GM18508 (cell line): ENCODE measurements at regions not wholly inside any gene's neighbourhood (a gene's known extent, or its start where the extent isn't known, plus 50 kb on each side); places are given as distances from the start of the nearest gene placed in this dataset.
"Not testable (repeated sequence)": the region's sequence is repeated elsewhere in the genome, so short reads cannot be mapped to it uniquely, and the experiment has no call there.

Source experiments
- ATAC-seq: cut with Tn5 transposase; IDR thresholded peaks from one replicate; pipeline ENCODE4 v1.9.1; 2021; ENCODE audit warnings: moderate number of reproducible peaks; ENCODE audit not compliant: insufficient read depth, unreplicated experiment

- no peak for ATAC-seq
Observed at GRCh38 chr2:22002066-22002465, 878.3 kb downstream of the TDRD15 start.

- ATAC-seq: no peak
Observed at GRCh38 chr2:22003270-22003669, 879.5 kb downstream of the TDRD15 start.

GRCh38 chr2:22011048-22011447, 887.3 kb downstream of the TDRD15 start:
- no peak for ATAC-seq

- ATAC-seq: no peak
Observed at GRCh38 chr2:22020091-22020742, 896.4 kb downstream of the TDRD15 start.

- no peak for ATAC-seq
Observed at GRCh38 chr2:22027345-22028005, 903.7 kb downstream of the TDRD15 start.

- no peak for ATAC-seq
Observed at GRCh38 chr2:22035361-22035830, 911.6 kb downstream of the TDRD15 start.

- no peak for ATAC-seq
Observed at GRCh38 chr2:22037274-22037673, 913.5 kb downstream of the TDRD15 start.

GRCh38 chr2:22043784-22044183, 920.0 kb downstream of the TDRD15 start:
- ATAC-seq: no peak

GRCh38 chr2:22055784-22056620, 932.2 kb downstream of the TDRD15 start:
- ATAC-seq: no peak

GRCh38 chr2:22056621-22057132, 932.9 kb downstream of the TDRD15 start:
- no peak for ATAC-seq

GRCh38 chr2:22062679-22063078, 938.9 kb downstream of the TDRD15 start:
- ATAC-seq: no peak

GRCh38 chr2:22076454-22076853, 952.7 kb downstream of the TDRD15 start:
- ATAC-seq: no peak

GRCh38 chr2:22078701-22079100, 954.9 kb downstream of the TDRD15 start:
- ATAC-seq: no peak

GRCh38 chr2:22079583-22079982, 955.8 kb downstream of the TDRD15 start:
- no peak for ATAC-seq

GRCh38 chr2:22086726-22087125, 963.0 kb downstream of the TDRD15 start:
- ATAC-seq: no peak

- ATAC-seq: not testable (repeated sequence)
Observed at GRCh38 chr2:22103617-22104016, 979.8 kb downstream of the TDRD15 start.

- no peak for ATAC-seq
Observed at GRCh38 chr2:22110244-22110651, 986.5 kb downstream of the TDRD15 start.

GRCh38 chr2:22124003-22124402, 1000.2 kb downstream of the TDRD15 start:
- ATAC-seq: no peak

- ATAC-seq: no peak
Observed at GRCh38 chr2:22126106-22126505, 1002.3 kb downstream of the TDRD15 start.

GRCh38 chr2:22126978-22127377, 1003.2 kb downstream of the TDRD15 start:
- no peak for ATAC-seq

- no peak for ATAC-seq
Observed at GRCh38 chr2:22134421-22134820, 1010.7 kb downstream of the TDRD15 start.
